IMR-90 (cell line): ENCODE measurements at regions not wholly inside any gene's neighbourhood (a gene's known extent, or its start where the extent isn't known, plus 50 kb on each side); places are given as distances from the start of the nearest gene placed in this dataset.

Source experiments
- ATAC-seq: fragments of 200-7000 bp; cut with Tn5 transposase; 2 replicates; pipeline ENCODE4 v1.9.1; 2020; ENCODE audit warnings: low read depth, mild to moderate bottlenecking, moderate library complexity
- BruUV-seq: library from RNA; stranded (reverse); fragments of 400-500 nt; replicated peaks from 2 replicates; lab custom pipeline; 2021; lab: Mats Ljungman, UMichigan
- CTCF ChIA-PET: fragments of 300-600 bp; formaldehyde crosslinking; extraction: SDS; loops from one replicate; lab custom pipeline; 2021; ENCODE audit warnings: antibody characterized with exemption; lab: Yijun Ruan, JAX
- POLR2A ChIA-PET: fragments of 300-600 bp; sonication (Branson Sonifier 250); formaldehyde crosslinking; loops from one replicate; lab custom pipeline; 2022; ENCODE audit warnings: antibody characterized with exemption; ENCODE audit not compliant: unreplicated experiment; lab: Charles Lee
- DNase-seq: peaks from one replicate; pipeline ENCODE4 v3.0.0; 2013
- H2AFZ ChIP-seq: replicated peaks from 2 replicates; pipeline ENCODE3; 2013; ENCODE audit warnings: low read length, mild to moderate bottlenecking; ENCODE audit not compliant: poor library complexity
- H2AK5ac ChIP-seq: 2 replicates; pipeline ENCODE4 v1.6.1; 2013; ENCODE audit warnings: low read depth, low read length, inconsistent platforms
- H2AK9ac ChIP-seq: replicated peaks from 2 replicates; pipeline ENCODE3; 2013; ENCODE audit warnings: mild to moderate bottlenecking, low read depth, low read length, moderate library complexity; ENCODE audit not compliant: poor library complexity
- H2BK120ac ChIP-seq: 2 replicates; pipeline ENCODE4 v1.6.1; 2013; ENCODE audit warnings: low read depth, low read length, inconsistent platforms
- H2BK15ac ChIP-seq: 3 replicates; pipeline ENCODE4 v1.6.1; 2013; ENCODE audit warnings: low read depth, low read length, inconsistent platforms
- H2BK20ac ChIP-seq: 2 replicates; pipeline ENCODE4 v1.6.1; 2013; ENCODE audit warnings: low read depth, mild to moderate bottlenecking, inconsistent platforms, low read length, moderate library complexity
- H2BK5ac ChIP-seq: 2 replicates; pipeline ENCODE4 v1.6.1; 2013; ENCODE audit warnings: mild to moderate bottlenecking, low read depth, low read length, inconsistent platforms; ENCODE audit not compliant: poor library complexity, severe bottlenecking
- H3K14ac ChIP-seq: replicated peaks from 2 replicates; pipeline ENCODE4 v1.6.1; 2013; ENCODE audit warnings: low read depth, low read length, inconsistent platforms
- H3K18ac ChIP-seq: 2 replicates; pipeline ENCODE4 v1.6.1; 2013; ENCODE audit warnings: low read depth, low read length, control low read depth
- H3K23ac ChIP-seq: 2 replicates; pipeline ENCODE4 v1.6.1; 2013; ENCODE audit warnings: low read depth, low read length, inconsistent platforms
- H3K27ac ChIP-seq: 2 replicates; pipeline ENCODE4 v1.5.1; 2013; ENCODE audit warnings: mild to moderate bottlenecking, control low read depth, low read length; ENCODE audit not compliant: insufficient read depth
- H3K27me3 ChIP-seq: 2 replicates; pipeline ENCODE4 v1.6.1; 2013; ENCODE audit warnings: low read length; ENCODE audit not compliant: control insufficient read depth, insufficient read depth
- H3K36me3 ChIP-seq: 2 replicates; pipeline ENCODE4 v1.6.1; 2013; ENCODE audit warnings: low read length, mixed read lengths; ENCODE audit not compliant: control insufficient read depth, insufficient read depth
- H3K4ac ChIP-seq: 2 replicates; pipeline ENCODE4 v1.6.1; 2013; ENCODE audit warnings: low read depth, low read length, inconsistent platforms
- H3K4me1 ChIP-seq: 2 replicates; pipeline ENCODE4 v1.6.1; 2013; ENCODE audit warnings: low read length, mixed read lengths; ENCODE audit not compliant: control insufficient read depth, insufficient read depth
- H3K4me2 ChIP-seq: 2 replicates; pipeline ENCODE4 v1.6.1; 2013; ENCODE audit warnings: low read depth, mild to moderate bottlenecking, control low read depth, low read length, moderate library complexity
- H3K4me3 ChIP-seq: 2 replicates; pipeline ENCODE4 v1.5.1; 2013; ENCODE audit warnings: low read depth, mild to moderate bottlenecking, control low read depth, low read length, moderate library complexity; ENCODE audit not compliant: insufficient read depth
- H3K56ac ChIP-seq: 2 replicates; pipeline ENCODE4 v1.6.1; 2013; ENCODE audit warnings: low read length, inconsistent platforms; ENCODE audit not compliant: insufficient read depth; ENCODE audit errors: extremely low read depth
- H3K79me1 ChIP-seq, 2 experiments: 2 replicates each; pipeline ENCODE4 v1.6.1; 2013; ENCODE audit warnings: low read length in 2 of 2, inconsistent platforms in 1 of 2, low read depth in 1 of 2
- H3K9ac ChIP-seq: 2 replicates; pipeline ENCODE4 v1.6.1; 2013; ENCODE audit warnings: low read depth, low read length, control low read depth
- H3K9me1 ChIP-seq: 2 replicates; pipeline ENCODE4 v1.6.1; 2013; ENCODE audit warnings: low read length, inconsistent platforms; ENCODE audit not compliant: insufficient read depth
- H3K9me3 ChIP-seq: 2 replicates; pipeline ENCODE4 v1.6.1; 2013; ENCODE audit warnings: low read length; ENCODE audit not compliant: control insufficient read depth, insufficient read depth
- H4K20me1 ChIP-seq: 2 replicates; pipeline ENCODE4 v1.6.1; 2013; ENCODE audit warnings: low read length, inconsistent platforms; ENCODE audit not compliant: insufficient read depth
- H4K5ac ChIP-seq: 2 replicates; pipeline ENCODE4 v1.6.1; 2013; ENCODE audit warnings: mild to moderate bottlenecking, low read depth, low read length, control low read depth
- H4K8ac ChIP-seq, 2 experiments: 2 replicates each; pipeline ENCODE4 v1.6.1; 2013; ENCODE audit warnings: low read depth in 2 of 2, low read length in 2 of 2, control low read depth in 1 of 2, inconsistent platforms in 1 of 2
- H4K91ac ChIP-seq: 2 replicates; pipeline ENCODE4 v1.6.1; 2013; ENCODE audit warnings: low read depth, low read length, inconsistent platforms; ENCODE audit not compliant: insufficient read depth
- FOS ChIP-seq: fragments of 150-350 bp; IDR thresholded peaks from 2 replicates; pipeline ENCODE4 v1.6.1; 2016; ENCODE audit warnings: low read depth, low read length
- MXI1 ChIP-seq: IDR thresholded peaks from 2 replicates; pipeline ENCODE4 v1.6.1; 2012; ENCODE audit warnings: low read depth, mild to moderate bottlenecking, low read length, moderate library complexity, borderline replicate concordance
- WGBS, 2 experiments: methylation state at CpG; one replicate each; pipeline versions ENCODE4 v1.1.5 to v1.1.7; 2013; ENCODE audit warnings: missing lambda C conversion rate in 2 of 2; ENCODE audit not compliant: insufficient read length in 1 of 2; ENCODE audit errors: extremely low coverage in 2 of 2; 5-methylcytosine and 5-hydroxymethylcytosine counted together
- dilution Hi-C: fragments of 300-500 bp; cut with HindIII; formaldehyde crosslinking; loops from one replicate; pipeline ENCODE4 v1.14.3; 2018; ENCODE audit warnings: low sequenced_read_pairs; ENCODE audit not compliant: unreplicated experiment
- in situ Hi-C: fragments of 300-500 bp; cut with MboI; formaldehyde crosslinking; loops from 3 replicates; pipeline ENCODE4 v1.14.3; 2019; ENCODE audit warnings: low sequenced_read_pairs, inconsistent platforms, mixed read lengths
- intact Hi-C: fragments of 100-400 bp; cut with micrococcal nuclease; formaldehyde crosslinking; loops from 2 replicates; pipeline ENCODE4 v1.10.0; 2022

DNA sequence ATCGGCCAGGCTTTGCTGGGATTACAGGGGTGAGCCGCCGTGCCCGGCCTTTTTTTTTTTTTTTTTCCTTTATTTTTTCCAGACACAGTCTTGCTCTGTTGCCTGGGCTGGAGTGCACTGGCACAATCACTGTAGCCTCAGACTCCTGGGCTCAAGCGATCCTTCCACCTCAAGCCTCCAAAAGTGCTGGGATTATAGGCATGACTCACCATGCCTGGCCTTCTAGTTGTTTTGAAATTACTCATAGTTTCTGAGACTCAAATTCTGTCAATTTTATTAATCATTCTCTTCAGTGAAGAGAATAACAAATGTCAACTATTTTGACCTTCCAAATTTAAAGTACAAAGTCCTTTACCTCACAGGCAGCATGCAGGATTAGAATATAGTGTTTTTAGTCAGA is 374.5 kb downstream of the PLA2G4A start:
- DNase-seq (peak; percentile 45), ATAC-seq (peak; percentile 53)
- POLR2A ChIA-PET = no interaction called here

More for the DNA sequence above, 374.5 kb downstream of the PLA2G4A start:
- H3K9me3 ChIP-seq = no peaks in the 10 kb centered on the region
- WGBS, 2 experiments = no CpG with 5 or more reads among the region's 5 CpGs
- no peaks in the 10 kb centered on the region for H3K36me3 ChIP-seq
- CTCF ChIA-PET = interaction anchor here (0.6 kb wide), 1 partner anchor 209 kb away, joined by 4 read pairs; no protein-coding TSS in a partner anchor
- no peaks in the 10 kb centered on the region for H3K27me3 ChIP-seq
- no TSS peak for BruUV-seq
- H3K9me1 ChIP-seq = no peaks in the 10 kb centered on the region
- H3K4me3 ChIP-seq = no peak overlapping the region
- H3K56ac ChIP-seq = no peak overlapping the region
- H3K18ac ChIP-seq = no peak overlapping the region
- H4K91ac ChIP-seq = no peak overlapping the region
- H2AK5ac ChIP-seq = no peak overlapping the region
- no peak overlapping the region for H2BK20ac ChIP-seq
- no peak overlapping the region for H3K23ac ChIP-seq
- no peak overlapping the region for H2BK120ac ChIP-seq
- intact Hi-C loops = no loop called here
- no peaks in the 10 kb centered on the region for H4K20me1 ChIP-seq
- no peak overlapping the region for H3K9ac ChIP-seq
- no peak overlapping the region for H2AFZ ChIP-seq
- H3K14ac ChIP-seq = no peak overlapping the region
- peak; percentile 37; the same call in 1 of the 2 replicates for TF ChIP-seq FOS
- TF ChIP-seq MXI1 = no peak
- no peak overlapping the region for H4K5ac ChIP-seq
- no peak overlapping the region for H2AK9ac ChIP-seq
- no peak overlapping the region for H4K8ac ChIP-seq
- H3K27ac ChIP-seq = no peak overlapping the region
- in situ Hi-C loops = no loop called here
- no peak overlapping the region for H2BK5ac ChIP-seq
- no peak overlapping the region for H3K4ac ChIP-seq
- no peak overlapping the region for H2BK15ac ChIP-seq
- no peaks in the 10 kb centered on the region for H3K4me1 ChIP-seq
- H3K79me1 ChIP-seq = no peaks in the 10 kb centered on the region
- no peak overlapping the region for H3K4me2 ChIP-seq
- dilution Hi-C loops = no loop called here
